SKM-1 treated with dmso at 0.1 percent for 144 hours (cell line): ENCODE measurements at regions not wholly inside any gene's neighbourhood (a gene's known extent, or its start where the extent isn't known, plus 50 kb on each side); places are given as distances from the start of the nearest gene placed in this dataset.
"Not testable (repeated sequence)": the region's sequence is repeated elsewhere in the genome, so short reads cannot be mapped to it uniquely, and the experiment has no call there.

Source experiments
- DNase-seq: peaks from one replicate; lab custom pipeline; 2025; ENCODE audit not compliant: unreplicated experiment; lab: John Stamatoyannopoulos, UW

DNA sequence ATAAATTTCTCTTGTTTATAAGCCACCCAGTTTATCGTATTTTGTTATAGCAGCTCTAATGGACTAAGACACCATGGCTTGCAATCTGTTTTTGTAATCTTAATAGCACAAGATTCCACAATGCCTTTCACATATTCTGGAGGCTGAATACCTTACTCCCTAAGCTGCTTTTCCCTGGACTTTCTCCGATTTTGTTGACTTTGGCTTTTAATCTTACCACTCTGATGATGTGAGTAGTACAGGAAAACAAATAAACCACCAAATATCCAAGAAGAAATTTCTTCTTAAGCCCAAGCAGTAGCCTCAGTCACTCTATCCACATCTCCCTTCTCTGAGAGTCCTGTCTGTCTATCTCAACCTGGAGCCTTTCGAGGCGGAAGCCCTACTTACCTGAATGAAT lies 838.6 kb downstream of the LTN1 start:
- no peak for DNase-seq

DNA sequence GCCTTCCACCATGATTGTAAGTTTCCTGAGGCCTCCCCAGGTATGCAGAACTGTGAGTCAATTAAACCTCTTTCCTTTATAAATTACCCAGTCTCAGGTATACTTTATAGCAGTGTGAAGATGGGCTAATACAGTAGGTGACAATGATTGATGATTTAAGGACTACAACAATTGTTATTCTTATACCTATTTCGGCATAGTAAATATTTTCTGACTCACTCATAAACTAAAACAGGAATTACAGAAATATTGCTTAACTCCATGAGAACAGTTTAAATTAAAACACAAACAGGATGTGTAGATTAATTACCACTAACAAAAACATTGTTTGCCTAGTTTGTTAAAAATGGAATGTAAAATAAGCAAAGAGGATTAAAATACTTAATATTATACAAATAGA lies 839.9 kb downstream of the LTN1 start:
- no peak for DNase-seq

DNA sequence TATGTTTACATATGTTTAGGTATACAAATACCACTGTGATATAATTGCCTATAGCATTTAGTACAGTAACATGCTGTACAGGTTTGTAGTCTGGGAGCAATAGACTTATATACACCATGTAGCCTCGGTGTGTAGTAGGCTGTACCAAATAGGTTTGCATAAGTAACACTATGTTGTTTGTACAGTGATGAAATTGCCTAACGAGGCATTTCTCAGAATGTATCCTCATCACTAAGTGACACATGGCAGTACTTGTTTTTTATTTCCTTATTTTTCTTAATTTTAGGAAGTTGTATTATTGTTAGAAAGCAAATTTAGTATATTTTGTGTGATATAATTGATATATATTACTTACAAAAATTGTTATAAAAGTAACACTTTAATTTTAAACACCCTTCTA lies 840.9 kb downstream of the LTN1 start:
- DNase-seq = no peak

DNA sequence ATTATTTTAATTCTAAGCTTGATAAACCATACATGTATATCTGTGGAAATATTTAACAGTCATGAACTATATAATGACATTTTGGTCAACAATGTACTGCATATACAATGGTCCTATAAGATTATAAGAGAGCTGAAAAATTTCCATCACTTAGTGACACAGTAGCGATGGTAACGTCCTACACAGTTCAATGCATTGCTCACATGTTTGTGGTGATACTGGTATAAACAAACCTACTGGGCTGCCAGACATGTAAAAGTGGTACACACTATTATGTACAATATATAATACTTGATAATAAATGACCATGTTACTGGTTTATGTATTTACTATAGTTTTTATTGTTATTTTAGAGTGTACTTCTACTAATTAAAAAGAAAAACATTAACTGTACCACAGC lies 841.9 kb downstream of the LTN1 start:
- no peak for DNase-seq

DNA sequence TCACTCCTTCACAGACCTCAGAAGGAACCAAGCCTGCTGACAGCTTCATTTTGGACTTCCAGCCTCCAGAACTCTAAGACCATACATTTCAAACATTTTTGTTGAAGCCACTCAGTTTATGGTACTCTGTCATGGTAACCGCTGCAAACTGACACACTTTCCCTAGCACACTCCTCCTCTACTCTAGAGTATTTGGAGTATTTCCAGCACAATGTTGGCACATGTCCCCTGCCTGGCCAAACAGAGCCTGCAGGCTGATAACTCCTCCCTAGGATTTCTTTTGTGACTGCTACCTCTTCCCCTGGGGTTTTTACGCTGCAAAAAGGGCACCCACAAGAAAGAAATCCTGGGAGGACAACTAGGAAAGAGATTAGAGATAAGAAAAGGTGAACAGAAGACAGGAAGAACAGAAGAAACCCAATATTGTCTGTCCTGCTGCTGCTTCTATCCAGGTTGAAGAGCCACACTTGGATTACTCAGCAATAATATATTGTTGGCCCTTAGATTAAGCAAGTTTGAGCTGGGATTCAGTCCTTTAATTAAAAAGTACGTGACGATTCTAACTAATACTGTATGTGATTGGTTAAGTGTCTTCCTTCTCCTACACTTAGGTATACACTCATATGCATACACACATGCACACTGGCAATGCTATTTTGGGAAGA lies 844.1 kb downstream of the LTN1 start:
- no peak for DNase-seq

DNA sequence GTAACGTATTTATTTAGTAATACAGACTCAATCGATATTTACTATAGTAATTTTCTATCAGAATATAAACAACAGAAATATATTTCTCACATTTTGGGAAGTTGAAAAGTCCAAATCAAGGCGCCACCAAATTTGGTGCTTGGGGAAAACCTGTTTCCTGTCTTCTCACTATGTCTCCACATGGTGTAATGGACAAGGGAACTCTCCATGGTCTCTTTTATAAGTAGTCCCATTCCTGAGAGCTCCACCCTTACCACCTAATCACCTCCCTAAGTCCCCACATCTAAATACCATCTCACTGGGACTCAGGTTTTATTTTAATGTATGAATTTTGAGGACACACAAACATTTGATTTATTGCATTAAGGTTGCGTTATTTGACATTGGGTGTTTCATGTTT lies 848.0 kb downstream of the LTN1 start:
- no peak for DNase-seq

DNA sequence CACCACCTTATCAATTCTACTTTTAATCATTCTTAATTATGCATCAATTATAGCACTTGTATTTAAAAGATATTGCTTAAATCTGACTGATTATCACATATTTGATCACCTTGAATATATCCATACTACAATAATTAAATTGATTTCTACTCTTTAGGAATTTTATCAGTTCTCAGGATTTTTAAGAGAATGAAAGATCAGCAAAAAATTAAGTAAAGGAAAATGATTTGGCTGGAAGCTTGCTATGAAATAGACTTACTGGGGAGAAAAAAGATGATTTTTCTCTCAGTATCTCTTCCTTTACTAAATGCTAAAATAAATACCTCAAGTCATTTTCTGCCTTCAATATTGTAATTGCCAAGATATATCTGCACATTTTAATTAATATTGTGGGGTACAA lies 848.6 kb downstream of the LTN1 start:
- no peak for DNase-seq

DNA sequence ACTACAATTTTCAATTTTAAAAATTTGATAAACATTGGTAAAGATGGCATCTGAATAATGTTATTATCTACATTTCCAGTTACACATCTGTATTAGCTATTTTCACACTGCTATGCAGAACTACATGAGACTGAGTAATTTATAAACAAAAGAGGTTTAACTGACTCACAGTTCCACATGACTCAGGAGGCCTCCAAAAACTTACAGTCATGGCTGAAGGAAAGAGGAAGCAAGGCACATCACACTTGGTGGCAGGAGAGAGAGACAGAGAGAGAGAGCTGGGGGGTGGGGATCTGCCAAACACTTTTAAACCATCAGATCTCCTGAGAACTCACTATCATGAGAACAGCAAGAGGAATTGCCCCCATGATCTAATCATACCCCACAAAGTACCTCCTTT lies 850.0 kb downstream of the LTN1 start:
- peak; percentile 45 for DNase-seq

DNA sequence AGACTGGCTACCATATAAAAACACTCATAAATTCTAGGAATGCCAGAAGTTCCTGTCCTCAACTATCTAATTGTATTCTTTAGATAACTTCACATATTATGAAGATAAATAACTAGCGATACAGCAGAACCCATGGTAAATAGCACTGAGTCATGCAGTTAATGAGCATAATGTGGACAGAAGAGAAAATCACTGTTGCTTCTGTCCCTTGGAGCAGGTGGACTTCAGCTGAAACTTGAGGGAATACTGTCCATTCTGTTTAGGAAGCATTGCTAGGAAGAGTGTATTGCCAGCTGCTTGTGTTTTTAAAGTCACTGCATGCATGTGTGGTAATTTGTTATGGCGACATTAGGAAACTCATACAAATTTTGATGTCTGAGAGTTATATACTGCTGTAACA lies 854.4 kb downstream of the LTN1 start:
- no peak for DNase-seq

DNA sequence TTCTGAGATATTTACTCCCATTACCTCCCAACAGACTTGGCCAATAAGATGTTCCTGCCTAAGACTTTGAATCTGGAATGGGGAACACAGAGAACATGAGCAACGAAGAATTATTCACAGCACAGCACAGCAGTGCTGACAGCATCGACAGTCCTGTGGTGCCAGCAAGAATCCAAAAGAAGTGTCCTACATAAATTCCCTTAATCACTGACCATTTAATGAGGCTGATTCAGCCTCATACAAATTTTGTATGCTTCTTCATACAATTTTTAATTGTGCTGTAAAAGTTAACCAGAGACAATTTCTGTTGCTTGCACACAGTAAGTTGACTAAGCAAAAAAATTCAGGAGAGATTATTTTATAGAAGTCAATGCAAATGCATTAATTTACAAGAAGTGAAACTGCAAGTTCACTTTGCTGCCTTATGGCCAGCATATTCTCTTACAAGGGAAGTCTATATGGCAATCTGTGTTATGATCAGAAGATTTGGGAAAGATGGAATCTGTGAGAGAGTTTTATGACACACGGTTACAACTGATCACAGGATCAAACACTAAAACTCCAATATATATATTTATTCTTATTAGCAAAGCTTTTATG lies 855.9 kb downstream of the LTN1 start:
- DNase-seq = no peak

DNA sequence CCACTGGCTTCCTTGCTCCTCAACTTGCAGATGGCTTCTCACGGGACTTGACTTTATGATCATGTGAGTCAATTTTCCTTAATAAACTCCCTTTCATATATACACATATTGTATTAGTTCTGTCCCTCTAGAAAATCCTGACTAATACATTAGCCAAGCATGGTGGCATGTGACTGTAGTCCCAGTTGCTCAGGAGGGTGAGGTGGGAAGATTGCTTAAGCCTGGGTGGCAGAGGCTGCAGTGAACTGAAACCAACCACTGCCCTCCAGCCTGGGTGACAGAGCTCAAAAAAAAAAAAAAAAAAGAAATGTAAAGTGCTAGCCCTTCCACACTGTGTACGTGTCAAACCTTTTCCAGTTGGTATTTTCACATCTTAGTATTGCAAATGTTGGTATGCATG lies 857.0 kb downstream of the LTN1 start:
- DNase-seq = no peak

DNA sequence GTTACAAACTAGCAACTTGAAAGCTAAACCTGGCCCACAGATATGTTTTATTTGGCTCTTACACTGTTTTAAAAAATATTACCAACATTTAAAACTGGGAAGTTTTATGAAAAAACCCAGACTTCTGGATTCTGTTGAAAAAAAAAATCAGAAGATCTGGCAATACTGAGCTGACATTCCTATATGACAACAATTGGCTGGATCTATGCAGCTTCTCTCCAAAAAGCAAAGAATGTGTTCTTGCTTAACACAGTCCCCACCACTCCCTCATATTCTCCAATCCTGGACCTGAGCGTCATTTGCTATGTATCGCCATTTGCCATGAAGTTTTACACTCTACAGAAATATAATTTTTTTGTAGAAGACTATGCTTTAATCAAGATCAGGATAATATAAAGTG lies 859.6 kb downstream of the LTN1 start:
- no peak for DNase-seq

DNA sequence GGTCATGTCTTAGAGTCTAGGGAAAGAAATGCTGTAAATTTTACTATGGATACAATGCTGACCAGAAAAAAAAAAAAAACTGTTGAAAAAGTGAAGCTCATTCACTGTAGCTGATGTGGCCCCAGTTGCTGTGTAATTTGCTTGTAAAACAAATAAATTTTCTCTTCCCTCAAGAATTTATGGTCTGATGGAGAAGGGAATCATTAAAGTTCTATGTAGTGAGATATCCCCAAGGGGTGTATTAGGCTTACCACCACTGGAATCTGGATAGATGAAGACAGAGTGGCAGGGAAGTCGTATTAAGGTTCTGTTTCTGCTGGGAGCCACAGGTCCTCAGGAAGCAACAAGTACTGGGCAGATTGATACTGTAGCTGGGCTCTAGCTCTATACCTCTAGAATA lies 860.0 kb downstream of the LTN1 start:
- DNase-seq = no peak

DNA sequence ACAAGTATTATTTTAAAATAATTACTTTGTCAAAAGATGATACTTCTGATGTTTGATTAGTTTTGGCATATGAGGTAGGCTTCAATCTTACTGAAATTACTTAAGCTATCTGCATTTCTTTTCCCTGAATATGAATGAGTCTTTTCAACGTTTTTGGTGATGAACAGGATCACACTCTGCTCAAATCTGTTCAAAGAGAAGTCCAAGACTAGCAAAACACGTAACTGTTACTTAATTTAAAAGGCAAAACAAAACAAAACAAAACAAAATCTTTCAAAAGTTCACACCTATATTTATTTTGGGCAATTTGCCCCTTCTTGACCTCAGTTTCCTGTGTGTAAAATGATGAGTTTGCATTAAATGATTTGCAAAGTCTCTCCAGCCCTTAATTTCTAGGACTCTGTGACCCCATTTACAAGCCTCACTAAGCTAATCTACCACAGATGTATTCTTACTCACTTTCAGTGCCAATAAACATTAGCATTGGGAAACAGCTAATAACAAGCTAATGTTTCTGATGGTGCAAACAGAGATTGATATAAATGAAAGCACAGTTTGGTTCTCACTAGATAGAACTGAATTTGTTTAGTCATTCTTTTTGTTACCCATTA lies 865.4 kb downstream of the LTN1 start:
- DNase-seq = no peak

DNA sequence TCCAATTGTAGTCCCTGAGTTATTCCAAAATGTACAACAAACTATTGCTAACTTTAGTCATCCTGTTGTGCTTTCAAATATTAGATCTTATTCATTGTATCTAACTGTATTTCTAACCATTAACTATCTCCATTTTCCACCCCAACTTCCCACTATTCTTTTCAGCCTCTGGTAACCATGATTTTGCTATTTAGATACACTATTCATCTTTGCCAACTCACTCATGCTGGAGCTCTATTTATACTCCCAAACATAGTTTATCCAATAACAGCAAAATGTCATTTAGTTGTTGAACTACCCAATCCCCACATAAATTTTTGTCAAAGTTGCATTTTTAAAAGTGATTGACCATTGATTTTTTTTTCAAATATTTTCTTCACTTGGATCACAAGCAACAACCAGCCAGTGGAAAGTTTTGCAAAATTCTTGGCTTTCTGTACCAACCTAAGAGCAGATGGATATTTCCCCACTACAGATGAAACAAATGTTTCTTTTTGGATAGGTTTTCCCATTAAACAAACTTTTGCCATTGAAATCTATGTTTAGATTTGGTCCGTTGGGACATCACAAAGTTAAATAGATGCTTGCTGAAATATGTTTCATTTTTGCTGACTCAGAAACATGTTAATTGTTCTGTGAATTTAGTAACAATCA lies 866.0 kb downstream of the LTN1 start:
- DNase-seq = no peak

DNA sequence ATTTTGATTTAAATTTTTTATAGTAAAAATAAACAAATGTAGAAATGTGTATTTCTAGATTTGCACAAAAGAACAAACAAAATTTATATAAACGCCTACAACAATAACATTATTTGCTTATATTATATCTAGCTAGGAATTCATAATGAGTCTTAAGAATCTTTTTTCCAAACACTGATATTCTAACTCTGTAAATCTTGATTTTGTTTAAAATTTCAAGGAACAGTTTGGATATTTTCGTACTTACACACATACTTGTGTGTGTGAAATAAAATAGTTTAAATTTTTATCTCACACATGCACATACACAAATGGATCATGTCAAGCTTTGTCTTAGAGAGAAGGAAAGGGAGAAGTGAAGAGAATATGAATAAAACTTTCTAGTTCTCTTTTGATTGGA lies 868.1 kb downstream of the LTN1 start:
- DNase-seq = no peak

DNA sequence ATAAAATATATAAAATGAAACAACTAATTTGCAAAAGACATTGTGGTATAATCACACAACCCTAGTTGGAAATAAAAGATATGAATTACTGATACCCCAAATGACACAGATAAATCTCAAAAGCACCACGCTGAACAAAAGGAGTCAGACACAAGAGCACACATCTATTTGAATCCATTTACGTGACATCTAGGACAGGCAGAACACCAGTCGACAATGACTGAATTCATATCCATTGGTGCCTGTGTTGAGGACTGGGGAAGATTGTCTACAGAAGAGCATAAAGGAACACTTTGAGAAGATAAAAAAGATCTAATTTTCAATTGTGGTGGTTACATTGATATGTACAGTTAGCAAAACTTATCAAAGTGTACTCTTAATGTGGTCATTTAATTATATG lies 874.1 kb downstream of the LTN1 start:
- DNase-seq = no peak

DNA sequence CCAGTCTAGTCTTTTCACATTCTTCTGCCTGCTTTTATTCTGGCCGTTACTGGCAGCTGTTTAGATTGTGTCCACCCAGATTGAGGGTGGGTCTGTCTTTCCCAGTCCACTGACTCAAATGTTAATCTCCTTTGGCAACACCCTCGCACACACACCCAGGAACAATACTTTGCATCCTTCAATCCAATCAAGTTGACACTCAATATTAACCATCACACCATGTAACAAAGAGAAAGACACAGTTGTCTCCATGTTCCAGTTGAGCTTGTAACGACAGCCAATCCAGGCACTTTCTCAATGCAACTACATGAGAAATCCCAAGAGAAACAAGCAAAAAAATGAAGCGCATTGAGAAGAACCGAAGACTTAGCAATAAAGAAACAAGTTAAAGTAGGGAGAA lies 877.7 kb downstream of the LTN1 start:
- DNase-seq = not testable (repeated sequence)

DNA sequence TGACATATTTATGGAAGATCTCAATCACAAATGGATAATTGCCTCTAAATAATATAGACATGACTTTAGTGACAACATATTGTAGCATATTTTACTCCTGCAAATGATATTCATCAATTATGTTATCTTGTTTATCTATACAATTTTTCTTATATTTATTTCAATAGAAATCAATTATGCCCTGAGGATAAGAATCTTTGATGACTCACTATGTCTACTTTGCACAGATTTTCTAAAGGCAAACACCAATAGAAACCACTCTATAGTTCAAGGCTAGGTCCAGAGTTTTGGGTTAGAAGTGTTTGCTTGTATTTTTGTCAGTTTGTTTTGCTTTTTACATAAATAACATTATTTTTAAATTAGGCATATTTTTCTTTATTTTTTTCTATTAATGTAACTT lies 879.0 kb downstream of the LTN1 start:
- DNase-seq = no peak

DNA sequence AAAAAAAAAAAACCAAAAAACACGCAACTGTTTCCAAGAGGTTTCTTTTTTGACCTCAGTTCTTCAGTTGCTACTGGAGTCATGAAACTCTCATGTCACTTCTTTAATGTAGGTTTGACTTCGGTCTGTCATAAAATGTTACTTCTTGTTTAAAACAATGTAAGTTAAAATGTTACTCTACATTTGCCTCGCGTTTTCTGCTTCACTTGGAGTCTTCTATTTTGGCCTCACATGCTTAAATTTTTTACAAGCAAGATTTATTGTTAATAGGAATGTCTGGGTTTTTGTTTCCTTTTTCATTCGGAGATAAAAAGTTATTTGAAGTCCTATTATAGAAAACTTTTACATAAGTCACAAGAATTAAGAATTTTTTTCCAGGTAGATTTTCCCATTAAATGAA lies 880.2 kb downstream of the LTN1 start:
- no peak for DNase-seq

DNA sequence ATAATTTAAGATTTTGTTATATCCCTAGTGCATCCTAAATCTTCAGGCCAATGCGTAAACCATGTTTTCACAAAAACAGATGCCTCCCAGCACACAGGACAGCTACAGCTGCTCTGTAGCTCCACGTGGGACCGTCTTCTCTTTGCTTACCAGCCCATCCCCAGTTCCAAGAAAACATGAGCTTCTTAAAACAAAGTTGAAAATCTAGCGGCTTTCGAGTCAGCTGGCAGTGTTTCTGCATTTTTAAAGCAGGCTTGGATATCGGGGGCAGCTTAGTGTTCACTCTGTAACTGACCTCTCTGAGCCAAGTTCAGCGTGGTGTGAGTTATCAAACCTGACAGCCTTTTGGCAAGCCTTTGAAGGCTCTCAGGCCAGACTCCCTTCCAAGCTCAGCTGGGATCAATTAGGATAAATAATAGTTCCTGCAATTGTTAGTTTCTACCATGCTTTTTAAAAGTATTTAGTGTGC lies 881.5 kb downstream of the LTN1 start:
- DNase-seq = no peak

DNA sequence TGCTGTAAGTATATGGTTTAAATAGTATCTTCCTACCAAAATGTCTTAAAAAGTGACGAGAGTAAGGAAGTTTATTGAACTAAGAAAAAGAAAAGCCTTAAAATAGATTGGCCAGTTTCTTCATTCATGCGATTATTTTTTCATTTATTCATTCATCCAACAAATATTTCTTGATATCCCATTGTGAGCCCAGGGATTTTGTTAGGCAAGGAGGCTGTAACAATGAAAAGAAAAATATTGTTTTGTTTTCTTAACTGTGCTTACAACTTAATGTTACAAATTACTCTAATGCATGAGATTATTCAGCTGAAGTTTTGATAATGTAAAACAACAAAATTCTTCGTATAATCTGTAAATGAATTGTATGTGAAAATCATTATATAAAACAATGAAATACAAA lies 882.0 kb downstream of the LTN1 start:
- DNase-seq = no peak
